ENCODE measurements at regions not wholly inside any gene's neighbourhood (a gene's known extent, or its start where the extent isn't known, plus 50 kb on each side); places are given as distances from the start of the nearest gene placed in this dataset.

DNA sequence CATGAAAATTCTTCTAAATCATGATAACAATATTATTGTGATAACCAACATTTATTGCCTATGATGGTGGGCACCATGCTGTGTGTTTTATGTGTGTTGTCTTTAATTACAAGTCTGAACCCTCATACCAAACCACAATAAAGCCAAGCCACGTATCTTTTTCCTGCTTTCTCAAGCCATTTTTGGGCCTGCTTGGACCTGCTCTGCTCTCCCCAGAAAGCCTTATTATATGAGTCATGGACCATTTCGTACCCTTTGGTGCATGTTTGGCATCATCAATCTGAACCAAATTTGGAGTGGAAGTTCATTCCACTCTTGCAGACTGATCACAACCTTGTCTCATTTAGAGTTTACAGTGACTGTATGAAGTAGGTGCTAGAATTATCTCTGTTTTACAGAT, 87.3 kb upstream of the CD53 start:
- TF ChIP-seq YY1 (IDR thresholded peaks at IDR 0.05; ENCODE audit: insufficient read depth, insufficient read length) (no peak), SUZ12 (IDR thresholded peaks at IDR 0.05; ENCODE audit: extremely low read depth, insufficient read depth, insufficient read length) (no peak), ZNF274 (IDR thresholded peaks at IDR 0.05; ENCODE audit: low read depth, low read length) (no peak)

Measured in NT2/D1 (cell line).